WERI-Rb-1 (cell line): ENCODE measurements at regions not wholly inside any gene's neighbourhood (a gene's known extent, or its start where the extent isn't known, plus 50 kb on each side); places are given as distances from the start of the nearest gene placed in this dataset.

Experiments
- DNase-seq: peaks from one replicate; pipeline ENCODE4 v3.0.0-alpha.2; 2020
- H3K27ac ChIP-seq: fragments of 250-450 bp; sonication (Bioruptor Pico); 2 replicates; pipeline ENCODE4 v1.5.1; 2020; ENCODE audit warnings: mild to moderate bottlenecking, moderate library complexity
- H3K27me3 ChIP-seq: fragments of 250-450 bp; sonication (Bioruptor Pico); 2 replicates; pipeline ENCODE4 v1.5.1; 2021; ENCODE audit warnings: mild to moderate bottlenecking, low read depth, moderate library complexity; ENCODE audit not compliant: insufficient read depth, severe bottlenecking
- H3K36me3 ChIP-seq: fragments of 250-450 bp; sonication (Bioruptor Pico); 2 replicates; pipeline ENCODE4 v1.5.1; 2020; ENCODE audit warnings: mild to moderate bottlenecking, moderate library complexity
- H3K4me3 ChIP-seq: 2 replicates; pipeline ENCODE4 v1.5.1; 2011; ENCODE audit warnings: low read depth, mild to moderate bottlenecking, control low read depth, low read length
- H3K9me3 ChIP-seq: fragments of 250-450 bp; sonication (Bioruptor Pico); 2 replicates; pipeline ENCODE4 v1.5.1; 2021; ENCODE audit warnings: mild to moderate bottlenecking, moderate library complexity; ENCODE audit not compliant: severe bottlenecking
- CTCF ChIP-seq: IDR thresholded peaks from 2 replicates; pipeline ENCODE4 v1.5.1; 2011; ENCODE audit warnings: low read depth, mild to moderate bottlenecking, control low read depth, inconsistent platforms, low read length

GRCh38 chrX:124984140-124984813 is 335.4 kb upstream of the TEX13C start:
- no peak for DNase-seq
- Histone ChIP-seq H3K9me3 (no peaks in the 10 kb centered on the region), H3K27ac (no peak overlapping the region), H3K36me3 (no peaks in the 10 kb centered on the region), H3K4me3 (no peak overlapping the region), H3K27me3 (peaks cover 29% of the 10 kb centered on the region)
- no peak for TF ChIP-seq CTCF

GRCh38 chrX:124986284-124986683 is 333.4 kb upstream of the TEX13C start:
- no peak for TF ChIP-seq CTCF
- Histone ChIP-seq H3K27me3 (peaks cover 29% of the 10 kb centered on the region), H3K27ac (no peak overlapping the region), H3K9me3 (no peaks in the 10 kb centered on the region), H3K4me3 (no peak overlapping the region), H3K36me3 (no peaks in the 10 kb centered on the region)
- no peak for DNase-seq

- DNase-seq, result no peak
- Histone ChIP-seq H3K27me3 (peaks cover 13% of the 10 kb centered on the region), H3K4me3 (no peak overlapping the region), H3K27ac (no peak overlapping the region), H3K9me3 (no peaks in the 10 kb centered on the region), H3K36me3 (no peaks in the 10 kb centered on the region)
- TF ChIP-seq CTCF, result no peak
Measured at GRCh38 chrX:124993735-124994134, 325.9 kb upstream of the TEX13C start.

GRCh38 chrX:124994404-124994803 is 325.3 kb upstream of the TEX13C start:
- peaks cover 17% of the 10 kb centered on the region for H3K27me3 ChIP-seq
- DNase-seq, result no peak
- no peaks in the 10 kb centered on the region for H3K36me3 ChIP-seq
- H3K4me3 ChIP-seq, result no peak overlapping the region
- TF ChIP-seq CTCF, result no peak
- H3K27ac ChIP-seq, result no peak overlapping the region
- H3K9me3 ChIP-seq, result no peaks in the 10 kb centered on the region

GRCh38 chrX:125003746-125004446 is 315.8 kb upstream of the TEX13C start:
- TF ChIP-seq CTCF, result no peak
- Histone ChIP-seq H3K4me3 (no peak overlapping the region), H3K27me3 (peaks cover 11% of the 10 kb centered on the region), H3K36me3 (no peaks in the 10 kb centered on the region), H3K27ac (no peak overlapping the region), H3K9me3 (no peaks in the 10 kb centered on the region)
- no peak for DNase-seq
